ENCODE measurements at regions not wholly inside any gene's neighbourhood (a gene's known extent, or its start where the extent isn't known, plus 50 kb on each side); places are given as distances from the start of the nearest gene placed in this dataset.
"Not testable (repeated sequence)": the region's sequence is repeated elsewhere in the genome, so short reads cannot be mapped to it uniquely, and the experiment has no call there.

DNA sequence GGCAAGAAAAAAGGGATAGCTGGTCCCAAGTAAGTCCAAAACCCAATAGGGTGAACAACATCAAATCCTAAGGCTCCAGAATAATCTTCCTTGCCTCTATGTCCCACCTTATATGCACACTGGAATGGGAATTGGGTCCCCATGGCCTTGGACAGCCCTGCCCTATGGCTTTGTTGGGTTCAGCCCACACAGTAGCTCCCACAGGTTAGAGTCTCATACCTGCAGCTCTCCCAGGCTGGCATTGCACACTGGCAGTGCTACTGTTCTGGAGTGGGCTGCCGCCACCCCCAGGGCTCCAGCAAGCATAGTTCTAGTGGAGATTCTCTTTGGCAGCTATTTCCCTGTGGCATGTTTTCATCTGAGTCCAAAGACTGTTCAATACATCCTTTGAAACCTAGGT, 352.4 kb upstream of the CLEC14A start:
- DNase-seq = no peak
- Mint-ChIP-seq H3K4me1 (no peaks in the 10 kb centered on the region), H3K27ac (no peak overlapping the region), H3K4me3 (no peak overlapping the region), H3K27me3 (no peaks in the 10 kb centered on the region), H3K9me3 (peaks cover 5% of the 10 kb centered on the region), H3K36me3 (ENCODE audit: low read depth) (no peaks in the 10 kb centered on the region)
- no peak for ATAC-seq

DNA sequence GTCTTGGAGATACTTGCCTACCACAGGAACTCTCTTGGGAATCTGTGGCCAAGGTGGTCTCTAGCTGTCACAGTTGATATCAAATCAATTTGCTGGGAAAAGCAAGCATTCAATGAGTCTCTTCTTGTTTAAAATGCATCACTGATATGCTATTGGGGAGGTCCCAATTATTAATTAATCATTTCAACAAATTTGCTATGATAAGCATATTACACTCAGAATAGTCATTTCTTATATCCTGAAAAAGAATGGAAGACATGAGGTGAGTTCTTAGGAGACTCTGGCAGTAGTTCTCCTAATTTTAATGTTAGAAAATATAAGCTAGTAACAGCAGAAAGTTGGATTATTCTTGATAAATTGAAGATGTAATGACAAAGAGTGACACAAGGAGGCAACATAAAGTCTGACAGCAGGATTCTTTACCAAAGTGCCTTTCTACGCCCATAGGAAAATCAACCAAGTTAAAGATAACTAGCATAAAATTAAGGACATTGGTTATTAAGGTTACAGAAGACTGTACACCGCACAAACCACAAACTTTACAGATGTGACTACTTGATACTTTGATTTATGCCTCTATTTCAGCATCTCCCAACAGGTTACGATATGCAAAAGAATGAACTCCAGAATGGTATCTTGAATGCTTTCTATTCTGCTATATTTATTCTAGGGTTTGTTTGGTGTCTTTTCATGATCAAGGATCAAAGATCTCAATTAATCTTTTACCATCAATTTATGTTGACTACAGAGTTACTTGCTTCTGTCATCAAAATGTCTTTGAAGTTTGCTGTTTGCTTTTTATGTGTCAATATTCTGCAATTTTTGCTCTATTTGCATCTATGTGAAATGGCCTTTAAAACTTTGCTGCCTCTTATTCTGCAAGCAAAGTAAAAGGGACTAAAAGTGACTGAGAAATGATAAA, 349.6 kb upstream of the CLEC14A start:
- Mint-ChIP-seq H3K4me3 (no peak overlapping the region), H3K27ac (no peak overlapping the region), H3K4me1 (no peaks in the 10 kb centered on the region), H3K9me3 (peaks cover 4% of the 10 kb centered on the region), H3K36me3 (ENCODE audit: low read depth) (no peaks in the 10 kb centered on the region), H3K27me3 (no peaks in the 10 kb centered on the region)
- no peak for ATAC-seq
- DNase-seq = no peak

DNA sequence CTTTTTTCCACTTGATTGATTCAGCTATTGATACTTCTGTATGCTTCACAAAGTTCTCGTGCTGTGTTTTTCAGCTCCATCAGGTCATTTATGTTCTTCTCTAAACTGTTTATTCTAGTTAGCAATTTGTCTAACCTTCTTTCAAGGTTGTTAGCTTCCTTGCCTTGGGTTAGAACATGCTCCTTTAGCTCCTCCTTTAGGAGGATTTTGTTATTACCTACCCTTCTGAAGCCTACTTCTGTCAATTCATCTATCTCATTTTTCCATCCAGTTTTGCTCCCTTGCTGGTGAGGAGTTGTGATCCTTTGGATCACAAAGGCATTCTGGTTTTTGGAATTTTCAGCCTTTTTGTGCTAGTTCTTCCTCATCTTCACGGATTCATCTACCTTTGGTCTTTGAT, 344.7 kb upstream of the CLEC14A start:
- not testable (repeated sequence) for H3K4me1 Mint-ChIP-seq; H3K36me3 Mint-ChIP-seq (ENCODE audit: low read depth); DNase-seq

DNA sequence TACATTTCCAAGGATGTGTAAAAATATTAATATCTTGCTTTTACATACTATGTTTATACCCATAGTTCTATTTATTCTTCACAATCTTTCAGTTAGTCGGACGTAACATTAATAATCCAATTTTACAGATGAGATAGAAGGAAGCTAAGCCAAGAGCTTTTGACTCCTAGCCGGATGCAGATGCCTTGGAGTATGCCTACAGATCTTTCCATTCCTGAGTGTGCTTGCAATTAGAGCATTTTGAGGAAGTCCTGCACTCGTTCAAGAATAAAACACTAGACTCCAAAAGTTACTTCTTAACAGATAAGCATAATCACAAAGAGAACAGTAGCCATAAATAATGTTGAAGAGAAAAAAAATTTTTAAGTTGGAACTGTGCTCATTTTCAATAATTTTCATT, 337.6 kb upstream of the CLEC14A start:
- ATAC-seq (no peak), DNase-seq (no peak)
- Mint-ChIP-seq H3K9me3 (no peaks in the 10 kb centered on the region), H3K27me3 (no peaks in the 10 kb centered on the region), H3K36me3 (ENCODE audit: low read depth) (no peaks in the 10 kb centered on the region), H3K4me3 (no peak overlapping the region), H3K27ac (no peak overlapping the region), H3K4me1 (no peaks in the 10 kb centered on the region)

More for the DNA sequence above, 344.7 kb upstream of the CLEC14A start:
- not testable (repeated sequence) for H3K27me3 Mint-ChIP-seq, H3K4me3 Mint-ChIP-seq, ATAC-seq, H3K27ac Mint-ChIP-seq, H3K9me3 Mint-ChIP-seq

DNA sequence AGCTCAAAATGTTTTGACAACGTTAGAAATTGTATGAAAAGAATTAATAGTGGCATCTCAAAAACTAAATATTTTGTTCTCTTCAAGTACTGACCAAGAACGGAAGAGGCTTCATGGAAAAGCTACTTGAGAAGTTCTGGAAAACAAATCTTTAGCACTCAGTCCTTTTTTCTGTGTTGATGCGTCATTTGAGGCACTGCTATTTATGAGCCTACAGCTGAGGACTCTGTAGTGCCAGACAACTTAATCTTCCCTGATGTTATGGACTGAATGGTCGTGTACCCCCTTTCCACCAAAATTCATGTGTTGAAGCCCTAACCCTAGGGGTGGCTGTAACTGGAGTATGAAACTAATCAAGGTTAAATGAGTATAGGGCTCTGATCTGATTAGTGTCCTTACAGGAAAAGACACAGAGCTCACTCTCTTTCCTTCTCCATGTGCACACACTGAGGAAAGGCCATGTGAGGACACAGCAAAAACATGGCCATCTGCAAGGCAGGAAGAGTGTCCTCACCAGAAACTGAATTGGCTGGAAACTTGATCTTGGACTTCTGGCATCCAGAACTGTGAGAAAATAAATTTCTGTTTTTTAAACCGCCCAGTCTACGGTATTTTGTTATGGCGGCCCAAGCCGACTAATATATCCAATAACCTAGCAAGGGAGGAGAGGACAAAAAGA, 337.0 kb upstream of the CLEC14A start:
- no peak for DNase-seq
- Mint-ChIP-seq H3K4me3 (no peak overlapping the region), H3K9me3 (no peaks in the 10 kb centered on the region), H3K36me3 (ENCODE audit: low read depth) (no peaks in the 10 kb centered on the region), H3K4me1 (no peaks in the 10 kb centered on the region), H3K27ac (no peak overlapping the region), H3K27me3 (no peaks in the 10 kb centered on the region)
- no peak for ATAC-seq

DNA sequence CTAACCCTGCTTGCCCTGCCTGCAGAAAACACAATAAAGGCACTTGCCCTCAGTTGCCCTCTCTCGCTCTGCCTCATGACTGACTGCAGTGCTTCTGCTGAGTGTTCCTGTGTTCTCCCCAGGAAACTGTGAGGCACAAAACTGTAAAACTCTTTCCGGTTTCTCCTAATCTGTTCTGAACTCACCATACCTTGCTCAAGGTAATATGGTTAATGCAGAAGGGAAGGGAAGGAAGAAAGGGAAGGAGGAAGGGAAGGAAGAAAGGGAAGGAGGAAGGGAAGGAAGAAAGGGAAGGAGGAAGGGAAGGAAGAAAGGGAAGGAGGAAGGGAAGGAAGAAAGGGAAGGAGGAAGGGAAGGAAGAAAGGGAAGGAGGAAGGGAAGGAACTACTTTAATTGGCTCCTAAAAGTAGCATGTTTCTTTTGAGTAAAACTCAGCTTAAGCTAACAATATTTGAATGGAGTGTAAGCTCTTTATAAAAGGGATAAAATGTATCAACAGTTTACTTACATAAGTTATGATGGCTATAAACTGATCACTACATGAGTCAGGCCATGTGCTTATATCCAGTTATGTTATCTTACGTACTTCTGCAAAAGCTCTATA, 334.0 kb upstream of the CLEC14A start:
- ATAC-seq (no peak), DNase-seq (no peak)
- Mint-ChIP-seq H3K9me3 (peaks cover 4% of the 10 kb centered on the region), H3K27ac (no peak overlapping the region), H3K27me3 (no peaks in the 10 kb centered on the region), H3K36me3 (ENCODE audit: low read depth) (no peaks in the 10 kb centered on the region), H3K4me1 (no peaks in the 10 kb centered on the region), H3K4me3 (no peak overlapping the region)

DNA sequence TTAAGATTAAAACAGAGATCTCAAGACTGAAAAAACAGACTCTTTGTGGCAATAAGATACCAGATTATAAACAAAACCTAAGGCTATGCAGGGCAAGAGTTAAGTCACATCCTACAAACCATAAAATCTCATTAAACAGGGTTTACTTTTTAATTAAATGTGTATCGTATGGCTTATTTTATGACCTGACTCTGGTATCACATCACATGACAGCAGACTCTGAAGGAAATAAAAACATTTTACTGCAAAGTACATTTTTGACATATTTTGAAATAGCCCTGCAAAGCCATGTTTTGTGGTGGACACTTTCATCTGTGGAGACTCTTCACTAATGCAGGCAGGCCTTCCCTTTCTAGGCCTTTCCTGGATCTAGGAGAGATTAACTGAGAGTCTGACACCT, 327.6 kb upstream of the CLEC14A start:
- peaks cover 6% of the 10 kb centered on the region for H3K9me3 Mint-ChIP-seq
- H3K4me1 Mint-ChIP-seq = no peaks in the 10 kb centered on the region
- no peak for ATAC-seq
- H3K36me3 Mint-ChIP-seq (ENCODE audit: low read depth) = no peaks in the 10 kb centered on the region
- no peak overlapping the region for H3K27ac Mint-ChIP-seq
- H3K27me3 Mint-ChIP-seq = no peaks in the 10 kb centered on the region
- DNase-seq = no peak
- no peak overlapping the region for H3K4me3 Mint-ChIP-seq

DNA sequence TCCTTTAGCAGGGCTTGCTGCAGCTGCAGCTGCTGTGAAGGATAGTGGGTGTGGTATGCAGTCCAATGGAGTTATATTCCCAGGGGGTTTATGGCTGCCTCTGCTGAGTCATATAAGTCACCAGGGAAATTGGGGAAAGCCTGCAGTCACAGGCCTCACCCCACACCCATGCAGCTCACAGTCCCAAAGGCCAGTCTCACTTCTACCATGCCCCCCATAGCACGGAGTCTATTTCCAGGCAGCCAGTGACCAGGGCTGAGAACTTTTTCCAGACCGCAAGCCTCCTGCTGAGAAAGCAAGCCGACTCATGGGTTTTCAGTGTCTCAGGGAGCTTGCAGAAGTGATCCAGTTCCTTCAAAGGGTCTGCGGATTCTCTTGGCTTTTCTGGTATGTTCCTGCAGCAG, 322.4 kb upstream of the CLEC14A start:
- Mint-ChIP-seq H3K27ac (no peak overlapping the region), H3K9me3 (peaks cover 4% of the 10 kb centered on the region), H3K36me3 (ENCODE audit: low read depth) (no peaks in the 10 kb centered on the region), H3K4me1 (no peaks in the 10 kb centered on the region), H3K27me3 (no peaks in the 10 kb centered on the region), H3K4me3 (no peak overlapping the region)
- DNase-seq (no peak), ATAC-seq (no peak)

DNA sequence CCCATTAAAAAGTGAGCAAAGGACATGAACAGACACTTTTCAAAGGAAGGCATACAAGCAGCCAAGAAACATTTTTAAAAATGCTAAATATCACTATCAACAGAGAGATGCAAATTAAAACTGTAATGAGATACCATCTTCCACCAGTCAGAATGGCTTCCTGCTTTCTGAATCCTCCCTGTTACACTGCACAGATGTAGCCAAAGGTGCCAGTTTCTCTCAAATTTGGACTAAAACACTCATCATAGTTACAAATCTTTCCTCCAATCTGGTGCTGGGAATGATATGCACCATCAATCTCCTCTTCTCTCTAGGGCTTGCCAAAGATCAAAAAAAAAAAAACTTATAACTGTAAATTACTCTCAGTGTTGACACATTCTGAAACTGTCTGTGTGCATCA, 311.8 kb upstream of the CLEC14A start:
- Mint-ChIP-seq H3K36me3 (ENCODE audit: low read depth) (no peaks in the 10 kb centered on the region), H3K27ac (no peak overlapping the region), H3K4me1 (no peaks in the 10 kb centered on the region), H3K4me3 (no peak overlapping the region), H3K9me3 (peaks cover 6% of the 10 kb centered on the region), H3K27me3 (no peaks in the 10 kb centered on the region)
- no peak for DNase-seq
- ATAC-seq = no peak

DNA sequence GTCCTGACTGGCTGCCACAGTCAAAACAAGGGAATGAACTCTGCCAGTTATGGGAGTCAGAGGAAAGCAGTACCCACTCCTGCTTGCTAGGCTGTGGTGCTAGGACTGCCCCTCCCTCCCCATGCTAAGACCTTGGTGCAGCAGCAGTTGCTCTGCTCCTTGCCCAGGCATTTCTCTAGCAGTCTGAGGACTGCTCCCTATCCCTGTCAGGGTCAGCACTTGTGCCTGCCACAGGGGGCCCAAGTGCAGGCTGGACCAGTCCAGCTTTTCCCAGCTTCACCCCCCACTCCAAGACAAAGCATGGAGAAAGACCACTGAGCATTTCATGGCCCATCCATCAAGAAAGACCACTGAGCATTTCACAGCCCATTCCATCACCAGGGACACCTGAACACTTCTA, 305.8 kb upstream of the CLEC14A start:
- ATAC-seq = no peak

DNA sequence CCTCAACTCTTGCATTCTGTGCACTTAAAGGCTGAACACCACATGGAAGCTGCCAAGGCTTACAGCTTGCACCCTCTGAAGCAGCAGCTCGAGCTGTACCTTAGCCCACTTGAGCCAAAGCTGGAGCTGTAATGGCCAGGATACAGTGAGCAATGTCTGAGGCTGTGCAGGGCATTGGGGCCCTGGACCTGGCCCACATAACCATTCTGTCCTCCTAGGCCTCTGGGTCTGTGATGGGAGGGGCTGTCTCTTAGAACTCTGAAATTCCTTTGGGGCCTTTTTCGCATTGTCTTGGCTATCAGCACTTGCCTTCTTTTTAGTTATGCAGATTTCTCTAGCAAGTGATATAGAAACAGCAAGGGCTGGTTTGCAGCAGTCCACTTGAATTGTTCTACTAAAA, 303.8 kb upstream of the CLEC14A start:
- no peak for ATAC-seq
- H3K27ac Mint-ChIP-seq = no peak overlapping the region

More for the DNA sequence above, 305.8 kb upstream of the CLEC14A start:
- H3K36me3 Mint-ChIP-seq (ENCODE audit: low read depth) = no peaks in the 10 kb centered on the region
- H3K4me3 Mint-ChIP-seq = no peak overlapping the region
- H3K27ac Mint-ChIP-seq = no peak overlapping the region
- DNase-seq = no peak
- H3K9me3 Mint-ChIP-seq = peaks cover 16% of the 10 kb centered on the region
- H3K4me1 Mint-ChIP-seq = no peaks in the 10 kb centered on the region
- H3K27me3 Mint-ChIP-seq = peaks cover 2% of the 10 kb centered on the region

DNA sequence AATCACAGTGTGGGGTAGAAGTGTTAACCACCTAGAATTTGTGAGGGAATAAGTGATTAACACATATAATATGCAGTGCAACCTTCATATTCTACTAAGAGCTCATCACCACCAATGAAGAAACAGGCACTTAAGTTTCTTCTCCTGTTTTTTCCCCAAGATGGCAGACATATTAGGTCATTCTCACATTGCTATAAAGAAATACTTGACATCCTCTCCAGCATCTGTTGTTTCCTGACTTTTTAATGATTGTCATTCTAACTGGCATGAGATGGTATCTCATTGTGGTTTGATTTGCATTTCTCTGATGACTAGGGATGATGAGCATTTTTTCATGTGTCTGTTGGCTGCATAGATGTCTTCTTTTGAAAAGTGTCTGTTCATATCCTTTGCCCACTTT, 301.5 kb upstream of the CLEC14A start:
- not testable (repeated sequence) for H3K27ac Mint-ChIP-seq; H3K4me3 Mint-ChIP-seq; H3K4me1 Mint-ChIP-seq; H3K27me3 Mint-ChIP-seq; H3K36me3 Mint-ChIP-seq (ENCODE audit: low read depth); ATAC-seq; DNase-seq
- peaks cover 10% of the 10 kb centered on the region for H3K9me3 Mint-ChIP-seq

More for the DNA sequence above, 303.8 kb upstream of the CLEC14A start:
- DNase-seq = no peak
- H3K27me3 Mint-ChIP-seq = peaks cover 2% of the 10 kb centered on the region
- H3K9me3 Mint-ChIP-seq = peaks cover 16% of the 10 kb centered on the region
- no peaks in the 10 kb centered on the region for H3K36me3 Mint-ChIP-seq (ENCODE audit: low read depth)
- no peaks in the 10 kb centered on the region for H3K4me1 Mint-ChIP-seq
- no peak overlapping the region for H3K4me3 Mint-ChIP-seq

DNA sequence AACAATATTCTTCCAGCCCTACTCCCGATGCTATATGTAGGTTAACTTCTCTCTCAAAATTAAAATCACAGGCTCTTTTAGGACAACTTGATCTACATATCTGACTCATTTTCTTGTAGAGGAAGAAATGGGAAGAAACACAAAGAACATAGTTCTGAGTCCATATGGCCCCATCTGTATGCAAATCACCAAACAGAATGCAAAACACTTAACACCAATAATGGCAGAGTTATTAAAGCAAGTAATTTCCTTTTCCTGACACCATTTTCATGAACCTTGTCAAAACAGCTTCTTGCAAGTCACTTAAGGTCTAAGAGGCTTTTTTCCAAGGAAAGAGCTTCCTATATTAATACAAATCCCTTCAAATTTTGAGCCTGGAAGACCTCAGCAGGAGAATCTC, 300.4 kb upstream of the CLEC14A start:
- peaks cover 2% of the 10 kb centered on the region for H3K27me3 Mint-ChIP-seq
- no peak overlapping the region for H3K4me3 Mint-ChIP-seq
- no peak for ATAC-seq
- no peaks in the 10 kb centered on the region for H3K36me3 Mint-ChIP-seq (ENCODE audit: low read depth)
- H3K4me1 Mint-ChIP-seq = no peaks in the 10 kb centered on the region
- peaks cover 10% of the 10 kb centered on the region for H3K9me3 Mint-ChIP-seq
- no peak overlapping the region for H3K27ac Mint-ChIP-seq
- DNase-seq = no peak

DNA sequence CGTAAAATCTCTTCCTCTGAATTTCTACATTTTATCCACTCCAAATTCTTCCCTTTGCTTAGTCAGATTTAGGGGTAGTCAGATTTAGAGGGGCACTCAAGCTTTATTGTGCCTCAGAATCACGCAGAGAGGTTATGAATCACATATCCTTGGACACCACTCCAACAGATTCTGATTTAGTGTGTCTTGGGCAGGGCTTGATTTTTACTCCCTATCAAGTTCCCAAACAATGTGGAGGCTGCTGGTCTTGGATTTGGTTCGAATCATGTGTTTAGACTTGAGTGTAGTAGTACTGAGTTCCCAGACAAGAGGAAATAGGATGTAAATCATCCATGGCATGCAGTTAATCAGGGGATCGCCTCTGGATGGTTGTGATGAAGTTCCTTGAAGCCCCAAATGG, 298.1 kb upstream of the CLEC14A start:
- H3K36me3 Mint-ChIP-seq (ENCODE audit: low read depth) = no peaks in the 10 kb centered on the region
- no peak overlapping the region for H3K27ac Mint-ChIP-seq
- peaks cover 5% of the 10 kb centered on the region for H3K9me3 Mint-ChIP-seq
- H3K4me1 Mint-ChIP-seq = no peaks in the 10 kb centered on the region
- H3K27me3 Mint-ChIP-seq = peaks cover 3% of the 10 kb centered on the region
- no peak for ATAC-seq
- H3K4me3 Mint-ChIP-seq = no peak overlapping the region
- DNase-seq = no peak

DNA sequence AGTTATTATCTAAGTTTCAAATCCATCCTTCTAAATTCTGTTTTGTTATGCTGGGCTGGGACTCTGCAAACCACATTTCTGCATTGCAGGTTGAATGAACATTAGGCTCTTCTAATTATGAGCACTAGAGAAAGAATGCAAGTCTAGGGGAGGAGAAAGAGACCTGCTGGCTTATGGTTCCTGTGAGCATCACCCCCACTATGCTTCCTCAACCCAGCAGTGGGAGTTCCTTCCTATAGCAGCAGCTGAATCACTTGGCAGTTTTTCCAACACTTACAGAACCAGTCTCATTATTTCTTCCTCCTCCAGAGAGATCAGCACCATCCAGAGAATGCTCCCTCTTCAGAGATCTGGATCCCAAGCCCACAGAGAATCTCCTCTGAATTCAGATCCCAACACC, 297.7 kb upstream of the CLEC14A start:
- DNase-seq (no peak), ATAC-seq (no peak)
- peaks cover 4% of the 10 kb centered on the region for H3K27me3 Mint-ChIP-seq
- no peaks in the 10 kb centered on the region for H3K36me3 Mint-ChIP-seq (ENCODE audit: low read depth)
- no peaks in the 10 kb centered on the region for H3K4me1 Mint-ChIP-seq
- no peak overlapping the region for H3K27ac Mint-ChIP-seq
- peaks cover 5% of the 10 kb centered on the region for H3K9me3 Mint-ChIP-seq
- no peak overlapping the region for H3K4me3 Mint-ChIP-seq
